Endodermal cell (in vitro differentiated cells): ENCODE measurements at regions not wholly inside any gene's neighbourhood (a gene's known extent, or its start where the extent isn't known, plus 50 kb on each side); places are given as distances from the start of the nearest gene placed in this dataset.

ENCODE experiments used
- DNase-seq: peaks from one replicate; pipeline ENCODE4 v3.0.0-alpha.2; 2017
- H3K27ac ChIP-seq: 2 replicates; pipeline ENCODE4 v1.5.1; 2013; ENCODE audit warnings: mild to moderate bottlenecking, low read depth, low read length, moderate library complexity
- H3K27me3 ChIP-seq: 2 replicates; pipeline ENCODE4 v1.6.1; 2013; ENCODE audit warnings: mild to moderate bottlenecking, low read length, moderate library complexity; ENCODE audit not compliant: insufficient read depth, control insufficient read depth, poor library complexity, severe bottlenecking
- H3K36me3 ChIP-seq: 2 replicates; pipeline ENCODE4 v1.7.0; 2013; ENCODE audit warnings: mild to moderate bottlenecking, low read length, moderate library complexity; ENCODE audit not compliant: control insufficient read depth, insufficient read depth
- H3K4me1 ChIP-seq: one replicate; pipeline ENCODE4 v1.7.0; 2013; ENCODE audit warnings: low read length; ENCODE audit not compliant: control insufficient read depth, insufficient read depth
- H3K4me3 ChIP-seq: 2 replicates; pipeline ENCODE4 v1.5.1; 2013; ENCODE audit warnings: mild to moderate bottlenecking, low read length, moderate library complexity
- H3K9ac ChIP-seq: 2 replicates; pipeline ENCODE4 v1.6.1; 2013; ENCODE audit warnings: mild to moderate bottlenecking, low read length, moderate library complexity; ENCODE audit not compliant: poor library complexity, severe bottlenecking; ENCODE audit errors: extremely low read depth
- H3K9me3 ChIP-seq: 2 replicates; pipeline ENCODE4 v1.6.1; 2013; ENCODE audit warnings: mild to moderate bottlenecking, low read length, moderate library complexity; ENCODE audit not compliant: control insufficient read depth
- H3K27ac Mint-ChIP-seq: 2 replicates; pipeline ENCODE4 v1.8.0; 2020; ENCODE audit warnings: mixed read lengths
- H3K27me3 Mint-ChIP-seq: 2 replicates; pipeline ENCODE4 v1.8.0; 2021; ENCODE audit warnings: mild to moderate bottlenecking, mixed read lengths; ENCODE audit not compliant: insufficient read depth
- H3K36me3 Mint-ChIP-seq: 2 replicates; pipeline ENCODE4 v1.8.0; 2020; ENCODE audit warnings: low read depth, mixed read lengths
- H3K4me1 Mint-ChIP-seq: 2 replicates; pipeline ENCODE4 v1.8.0; 2020; ENCODE audit warnings: mixed read lengths
- H3K4me3 Mint-ChIP-seq: 2 replicates; pipeline ENCODE4 v1.8.0; 2020; ENCODE audit warnings: mild to moderate bottlenecking, moderate library complexity, mixed read lengths
- H3K9me3 Mint-ChIP-seq: 2 replicates; pipeline ENCODE4 v1.8.0; 2020; ENCODE audit warnings: mild to moderate bottlenecking, mixed read lengths
- CTCF ChIP-seq: fragments of 200-600 bp; sonication (generic); conservative IDR thresholded peaks from 2 replicates; pipeline ENCODE4 v1.5.0; 2021; ENCODE audit warnings: antibody characterized with exemption, mild to moderate bottlenecking
- WGBS, 2 experiments: methylation state at CpG; one replicate each; pipeline versions ENCODE4 v1.1.5 to v1.1.7; 2013; ENCODE audit warnings: missing lambda C conversion rate in 2 of 2, mixed read lengths in 1 of 2; ENCODE audit not compliant: insufficient coverage in 1 of 2, insufficient read length in 1 of 2; 5-methylcytosine and 5-hydroxymethylcytosine counted together

- no peak overlapping the region for H3K4me3 Mint-ChIP-seq
- H3K36me3 Mint-ChIP-seq, result no peaks in the 10 kb centered on the region
- H3K27me3 ChIP-seq, result no peaks in the 10 kb centered on the region
- H3K27ac ChIP-seq, result no peak overlapping the region
- WGBS, 2 experiments, result 88 to 94% methylated on average over 5 to 7 of the region's 7 CpGs
- H3K27me3 Mint-ChIP-seq, result no peaks in the 10 kb centered on the region
- H3K9me3 Mint-ChIP-seq, result no peaks in the 10 kb centered on the region
- H3K27ac Mint-ChIP-seq, result no peak overlapping the region
- no peaks in the 10 kb centered on the region for H3K36me3 ChIP-seq
- no peaks in the 10 kb centered on the region for H3K9me3 ChIP-seq
- TF ChIP-seq CTCF, result no peak
- DNase-seq, result no peak
- no peak overlapping the region for H3K4me3 ChIP-seq
- no peaks in the 10 kb centered on the region for H3K4me1 ChIP-seq
- H3K9ac ChIP-seq, result no peak overlapping the region
- no peaks in the 10 kb centered on the region for H3K4me1 Mint-ChIP-seq
These were observed 221.3 kb downstream of the CTTN start for GRCh38 chr11:70619591-70619990.

- no peaks in the 10 kb centered on the region for H3K9me3 Mint-ChIP-seq
- Histone ChIP-seq H3K27ac (no peak overlapping the region), H3K4me1 (no peaks in the 10 kb centered on the region), H3K9ac (no peak overlapping the region), H3K36me3 (no peaks in the 10 kb centered on the region), H3K4me3 (no peak overlapping the region), H3K9me3 (no peaks in the 10 kb centered on the region), H3K27me3 (no peaks in the 10 kb centered on the region)
- DNase-seq, result no peak
- H3K27me3 Mint-ChIP-seq, result no peaks in the 10 kb centered on the region
- H3K36me3 Mint-ChIP-seq, result no peaks in the 10 kb centered on the region
- WGBS, 2 experiments, result 91 to 92% methylated on average over 10 to 12 of the region's 12 CpGs
- H3K4me1 Mint-ChIP-seq, result no peaks in the 10 kb centered on the region
- TF ChIP-seq CTCF, result no peak
- no peak overlapping the region for H3K4me3 Mint-ChIP-seq
- H3K27ac Mint-ChIP-seq, result no peak overlapping the region
These were observed 222.3 kb downstream of the CTTN start for GRCh38 chr11:70620510-70621184.

- 88 to 96% methylated on average over 4 to 6 of the region's 6 CpGs for WGBS, 2 experiments
These were observed 222.9 kb downstream of the CTTN start for GRCh38 chr11:70621241-70621640.

More at GRCh38 chr11:70621241-70621640, 222.9 kb downstream of the CTTN start:
- no peak overlapping the region for H3K4me3 ChIP-seq
- H3K9ac ChIP-seq, result no peak overlapping the region
- H3K4me3 Mint-ChIP-seq, result no peak overlapping the region
- no peak for DNase-seq
- no peaks in the 10 kb centered on the region for H3K4me1 Mint-ChIP-seq
- no peak overlapping the region for H3K27ac ChIP-seq
- no peaks in the 10 kb centered on the region for H3K36me3 Mint-ChIP-seq
- no peaks in the 10 kb centered on the region for H3K27me3 ChIP-seq
- H3K9me3 ChIP-seq, result no peaks in the 10 kb centered on the region
- no peaks in the 10 kb centered on the region for H3K4me1 ChIP-seq
- no peak for TF ChIP-seq CTCF
- no peaks in the 10 kb centered on the region for H3K27me3 Mint-ChIP-seq
- H3K27ac Mint-ChIP-seq, result no peak overlapping the region
- no peaks in the 10 kb centered on the region for H3K36me3 ChIP-seq
- H3K9me3 Mint-ChIP-seq, result no peaks in the 10 kb centered on the region
